SK-N-MC (cell line): ENCODE measurements at regions not wholly inside any gene's neighbourhood (a gene's known extent, or its start where the extent isn't known, plus 50 kb on each side); places are given as distances from the start of the nearest gene placed in this dataset.

Experiments
- EZH2 ChIP-seq: fragments of 200-600 bp; sonication (generic); IDR thresholded peaks from one replicate; pipeline ENCODE4 v1.6.1; 2017; ENCODE audit warnings: antibody characterized with exemption
- FOXP2 ChIP-seq: optimal IDR thresholded peaks from 2 replicates; pipeline ENCODE3; 2011; ENCODE audit warnings: mild to moderate bottlenecking, moderate library complexity; ENCODE audit not compliant: insufficient read depth; ENCODE audit errors: extremely low read length, control extremely low read depth
- POLR2AphosphoS5 ChIP-seq: IDR thresholded peaks from 2 replicates; pipeline ENCODE4 v1.6.1; 2012; ENCODE audit warnings: mild to moderate bottlenecking, low read depth, low read length, borderline replicate concordance

DNA sequence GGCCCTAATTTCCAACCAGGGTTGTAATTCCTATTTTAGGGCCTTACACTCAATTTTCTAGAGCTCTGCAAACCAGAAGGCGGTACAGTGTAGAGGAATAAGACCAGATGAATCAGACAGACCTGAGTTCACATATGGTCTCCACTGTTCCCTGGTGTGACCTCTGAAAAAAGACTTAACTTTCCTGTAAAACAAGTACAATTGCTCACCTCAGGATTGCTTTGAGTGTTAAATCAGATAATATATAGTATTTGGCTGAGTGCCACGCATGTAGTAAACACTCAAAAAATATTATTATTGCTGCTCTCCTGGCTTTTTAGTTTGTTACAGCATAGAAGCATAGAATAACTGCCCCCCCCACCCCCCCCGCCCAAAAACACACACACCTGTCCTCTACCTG lies 51.0 kb upstream of the STT3B start:
- TF ChIP-seq EZH2 = no peak
- no peak for TF ChIP-seq FOXP2
- TF ChIP-seq POLR2AphosphoS5 = no peak
